Heart left ventricle (tissue), 13 donors: ENCODE measurements at regions not wholly inside any gene's neighbourhood (a gene's known extent, or its start where the extent isn't known, plus 50 kb on each side); places are given as distances from the start of the nearest gene placed in this dataset.

Experiments used
- POLR2A ChIP-seq, 2 donors: fragments of 450-650 bp; IDR thresholded peaks; one replicate each; pipeline ENCODE4 v1.6.1; 2017; ENCODE audit warnings: antibody characterized with exemption in 2 of 2, mild to moderate bottlenecking in 2 of 2, moderate library complexity in 2 of 2
- TF ChIP-seq, protein P1 (sequence below), 12 donors: fragments of 200-600 bp; sonication (generic) in 4 of 12; IDR thresholded peaks; one replicate each; pipeline versions ENCODE4 v1.5.0 to v1.8.0; 2018 to 2022; ENCODE audit warnings: antibody characterized with exemption in 12 of 12, mild to moderate bottlenecking in 5 of 12
- donor health status: ischemic (EF 13 %, LVEDD 7.1; RV severe dilation, severe dysfunction).
- donor health status: DM: no; HTN: yes; CAD: no.
- donor health status: DM: no; HTN: no; CAD: no.
- donor health status: ischemic (EF 25% LVEDD 6.9; RV normal size, moderate dysfunction).
- donor health status: ischemic (EF 25% LVEDD 5.7; RV mildly dilated, moderate dysfunction).
- donor health status: ischemic (EF 35%, LVEDD 5.7; RV mildly dilated, moderate dysfunction).
- donor health status: nonischemic (EF 11% LVEDD 7.7; RV severe dilation, severe dysfunction).
- donor health status: DM: yes; HTN: yes; CAD: no.
- donor health status: PGD.
- donor health status: ischemic (EF 29% LVEDD 5.4; RV normal size, mild dysfunction).
- donor health status: nonischemic (EF 23%, LVEDD 6.1; RV moderate dilation, normal function).

DNA sequence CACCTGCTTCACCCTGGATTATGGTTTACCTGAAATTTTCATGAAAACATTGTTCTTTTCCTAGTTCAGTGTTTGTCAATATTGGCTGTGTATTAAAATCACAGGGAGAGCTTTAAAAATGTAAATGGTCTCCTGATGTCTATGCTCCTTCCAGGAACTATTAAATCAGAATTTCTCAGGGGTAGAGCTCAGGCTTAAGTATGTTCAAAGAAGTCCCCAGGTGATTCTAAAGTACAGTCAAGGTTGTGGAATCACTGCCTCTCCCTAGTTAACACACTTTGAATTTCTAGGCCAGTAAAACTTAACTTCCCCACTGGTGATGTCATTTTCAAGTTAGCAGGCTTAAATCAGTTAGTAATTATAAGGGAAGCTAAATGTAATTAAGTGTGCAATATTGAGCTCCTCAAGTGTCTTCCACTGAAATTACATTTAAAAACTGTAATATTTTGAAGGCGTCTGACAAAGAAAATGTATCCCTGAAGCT is 150.3 kb upstream of the SLC28A3 start:
- no peak for TF ChIP-seq POLR2A (IDR thresholded peaks at IDR 0.05)
- TF ChIP-seq, protein P1, sequence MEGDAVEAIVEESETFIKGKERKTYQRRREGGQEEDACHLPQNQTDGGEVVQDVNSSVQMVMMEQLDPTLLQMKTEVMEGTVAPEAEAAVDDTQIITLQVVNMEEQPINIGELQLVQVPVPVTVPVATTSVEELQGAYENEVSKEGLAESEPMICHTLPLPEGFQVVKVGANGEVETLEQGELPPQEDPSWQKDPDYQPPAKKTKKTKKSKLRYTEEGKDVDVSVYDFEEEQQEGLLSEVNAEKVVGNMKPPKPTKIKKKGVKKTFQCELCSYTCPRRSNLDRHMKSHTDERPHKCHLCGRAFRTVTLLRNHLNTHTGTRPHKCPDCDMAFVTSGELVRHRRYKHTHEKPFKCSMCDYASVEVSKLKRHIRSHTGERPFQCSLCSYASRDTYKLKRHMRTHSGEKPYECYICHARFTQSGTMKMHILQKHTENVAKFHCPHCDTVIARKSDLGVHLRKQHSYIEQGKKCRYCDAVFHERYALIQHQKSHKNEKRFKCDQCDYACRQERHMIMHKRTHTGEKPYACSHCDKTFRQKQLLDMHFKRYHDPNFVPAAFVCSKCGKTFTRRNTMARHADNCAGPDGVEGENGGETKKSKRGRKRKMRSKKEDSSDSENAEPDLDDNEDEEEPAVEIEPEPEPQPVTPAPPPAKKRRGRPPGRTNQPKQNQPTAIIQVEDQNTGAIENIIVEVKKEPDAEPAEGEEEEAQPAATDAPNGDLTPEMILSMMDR (IDR thresholded peaks at IDR 0.05) = no peak
